HG03175 (cell line): ENCODE measurements at regions not wholly inside any gene's neighbourhood (a gene's known extent, or its start where the extent isn't known, plus 50 kb on each side); places are given as distances from the start of the nearest gene placed in this dataset.
"Not testable (repeated sequence)": the region's sequence is repeated elsewhere in the genome, so short reads cannot be mapped to it uniquely, and the experiment has no call there.

Experiments
- ATAC-seq: cut with Tn5 transposase; IDR thresholded peaks from one replicate; pipeline ENCODE4 v1.9.1; 2021; ENCODE audit warnings: mild to moderate bottlenecking, moderate library complexity; ENCODE audit not compliant: unreplicated experiment

- no peak for ATAC-seq
Measured at GRCh38 chr16:52113533-52114183, 433.3 kb downstream of the TOX3 start.

GRCh38 chr16:52104993-52105392 lies 441.9 kb downstream of the TOX3 start:
- not testable (repeated sequence) for ATAC-seq

GRCh38 chr16:52103791-52104190 lies 443.2 kb downstream of the TOX3 start:
- ATAC-seq: no peak

- ATAC-seq: no peak
Measured at GRCh38 chr16:52101246-52101645, 445.7 kb downstream of the TOX3 start.

- ATAC-seq: no peak
Measured at GRCh38 chr16:52099382-52099781, 447.6 kb downstream of the TOX3 start.

GRCh38 chr16:52095471-52095870 lies 451.5 kb downstream of the TOX3 start:
- ATAC-seq: no peak

GRCh38 chr16:52092126-52092525 lies 454.8 kb downstream of the TOX3 start:
- no peak for ATAC-seq

- ATAC-seq: no peak
Measured at GRCh38 chr16:52090080-52090479, 456.9 kb downstream of the TOX3 start.

- ATAC-seq: no peak
Measured at GRCh38 chr16:52089476-52089875, 457.5 kb downstream of the TOX3 start.

GRCh38 chr16:52086901-52087300 lies 460.0 kb downstream of the TOX3 start:
- ATAC-seq: no peak

- ATAC-seq: no peak
Measured at GRCh38 chr16:52078716-52079655, 468.0 kb downstream of the TOX3 start.

- no peak for ATAC-seq
Measured at GRCh38 chr16:52077607-52078006, 469.3 kb downstream of the TOX3 start.

GRCh38 chr16:52076801-52077201 lies 470.1 kb downstream of the TOX3 start:
- ATAC-seq: no peak

- no peak for ATAC-seq
Measured at GRCh38 chr16:52076332-52076731, 470.6 kb downstream of the TOX3 start.

GRCh38 chr16:52074133-52074532 lies 472.8 kb downstream of the TOX3 start:
- ATAC-seq: no peak

- ATAC-seq: no peak
Measured at GRCh38 chr16:52073024-52073423, 473.9 kb downstream of the TOX3 start.

GRCh38 chr16:52071101-52071500 lies 475.8 kb downstream of the TOX3 start:
- no peak for ATAC-seq

- ATAC-seq: no peak
Measured at GRCh38 chr16:52070341-52071057, 476.4 kb downstream of the TOX3 start.

- no peak for ATAC-seq
Measured at GRCh38 chr16:52069866-52070265, 477.1 kb downstream of the TOX3 start.

GRCh38 chr16:52068447-52069074 lies 478.4 kb downstream of the TOX3 start:
- no peak for ATAC-seq

- ATAC-seq: no peak
Measured at GRCh38 chr16:52066962-52067361, 480.0 kb downstream of the TOX3 start.
